NCI-H2196 (cell line): ENCODE measurements at regions not wholly inside any gene's neighbourhood (a gene's known extent, or its start where the extent isn't known, plus 50 kb on each side); places are given as distances from the start of the nearest gene placed in this dataset.
"Not testable (repeated sequence)": the region's sequence is repeated elsewhere in the genome, so short reads cannot be mapped to it uniquely, and the experiment has no call there.

Experiments used
- DNase-seq: peaks from one replicate; lab custom pipeline; 2025; ENCODE audit not compliant: unreplicated experiment; lab: John Stamatoyannopoulos, UW

- DNase-seq = not testable (repeated sequence)
These were observed 437.2 kb downstream of the ARL4A start for GRCh38 chr7:13124629-13125028.

- no peak for DNase-seq
These were observed 438.9 kb downstream of the ARL4A start for GRCh38 chr7:13126347-13126746.

- no peak for DNase-seq
These were observed 442.9 kb downstream of the ARL4A start for GRCh38 chr7:13130321-13130720.

DNA sequence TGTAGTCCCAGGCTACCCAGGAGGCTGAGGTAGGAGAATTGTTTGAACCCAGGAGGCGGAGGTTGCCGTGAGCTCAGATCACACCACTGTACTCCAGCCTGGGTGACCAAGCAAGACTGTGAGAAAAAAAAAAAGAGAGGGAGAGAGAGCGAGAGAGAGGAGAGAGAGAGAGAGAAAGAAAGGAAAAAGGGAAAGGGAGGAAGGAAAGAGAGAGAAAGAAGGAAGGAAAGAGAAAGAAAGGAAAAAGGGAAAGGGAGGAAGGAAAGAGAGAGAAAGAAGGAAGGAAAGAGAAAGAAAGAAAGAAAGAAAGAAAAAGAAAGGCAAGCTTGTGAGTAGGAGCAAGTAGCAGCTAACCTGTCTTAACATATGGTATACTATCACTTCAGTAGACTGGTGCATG is 443.5 kb downstream of the ARL4A start:
- not testable (repeated sequence) for DNase-seq

- no peak for DNase-seq
These were observed 444.9 kb downstream of the ARL4A start for GRCh38 chr7:13132314-13132713.

GRCh38 chr7:13136345-13136744 is 448.9 kb downstream of the ARL4A start:
- not testable (repeated sequence) for DNase-seq

- DNase-seq = no peak
These were observed 452.0 kb downstream of the ARL4A start for GRCh38 chr7:13139436-13139835.

DNA sequence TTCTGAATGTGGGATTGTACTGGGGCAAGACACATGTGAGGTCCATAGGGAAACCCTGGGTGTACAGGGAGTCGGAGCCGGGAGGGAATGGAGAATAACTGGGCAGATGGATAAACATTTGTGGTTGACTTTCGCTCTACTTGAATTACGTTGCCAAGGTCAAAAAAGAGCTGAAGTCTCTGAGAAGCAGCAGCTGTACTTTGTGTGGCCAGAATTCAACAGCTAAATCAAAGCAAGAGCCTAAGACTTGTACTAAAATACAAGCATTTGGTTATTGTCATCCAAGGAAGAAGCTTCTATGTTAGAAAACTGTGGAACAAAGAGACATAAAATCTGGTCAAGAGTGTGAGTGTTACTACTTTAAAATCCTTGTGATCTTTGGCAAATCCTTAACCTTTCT is 457.2 kb downstream of the ARL4A start:
- DNase-seq = no peak

GRCh38 chr7:13148548-13148947 is 461.1 kb downstream of the ARL4A start:
- DNase-seq = no peak

DNA sequence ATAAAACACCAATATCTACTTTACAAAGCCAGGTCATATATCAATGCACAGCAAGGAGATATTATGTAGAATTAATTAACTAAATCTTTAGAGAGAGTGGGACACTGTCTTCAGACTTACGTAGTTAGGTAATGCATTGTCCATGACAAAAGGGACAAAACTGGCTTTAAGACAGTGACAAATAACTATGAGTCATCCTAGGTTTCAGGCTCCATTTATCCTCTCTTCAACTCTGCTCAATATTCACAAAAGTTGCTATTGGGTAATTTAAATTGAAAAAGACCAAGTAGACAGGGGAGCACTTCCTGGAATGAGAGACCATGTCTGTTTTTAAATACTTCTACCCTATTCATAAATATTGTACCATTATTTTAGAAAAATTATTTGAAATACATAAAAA is 464.5 kb downstream of the ARL4A start:
- no peak for DNase-seq

DNA sequence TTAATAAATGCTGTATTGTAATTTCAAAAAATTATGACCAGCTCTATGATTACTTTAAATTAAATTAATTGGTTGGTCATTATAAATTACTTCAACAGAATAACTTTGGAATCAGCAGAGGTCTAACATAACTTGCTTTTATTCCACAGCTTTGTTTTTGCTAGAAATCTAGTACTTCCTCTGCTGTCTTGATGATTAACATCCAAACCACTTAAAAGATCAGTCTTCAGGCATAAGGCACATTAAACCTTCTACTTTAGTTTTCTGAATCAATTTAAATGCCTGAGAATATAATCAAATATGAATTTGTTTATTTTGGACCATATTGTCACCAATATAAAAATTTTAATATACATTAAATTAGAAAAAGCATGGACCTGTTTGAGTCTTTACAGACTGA is 465.3 kb downstream of the ARL4A start:
- DNase-seq = no peak

DNA sequence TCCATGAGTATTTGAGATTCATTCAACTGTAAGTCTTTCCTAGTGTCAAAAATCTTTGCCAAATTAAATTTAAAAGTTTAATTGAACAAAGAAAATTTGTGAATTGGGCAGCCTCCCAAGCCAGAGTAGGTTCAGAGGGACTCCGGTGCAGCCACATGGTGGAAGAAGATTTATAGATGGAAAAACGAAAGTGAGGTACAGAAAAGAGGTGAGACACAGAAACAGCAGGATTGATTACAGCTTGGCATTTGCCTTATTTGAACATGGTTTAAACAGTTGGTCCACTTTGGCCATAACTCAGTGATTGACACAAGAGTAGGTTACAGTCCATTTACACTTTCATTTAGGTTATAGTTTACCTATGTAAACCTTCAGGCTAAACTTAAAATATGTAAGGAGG is 465.8 kb downstream of the ARL4A start:
- no peak for DNase-seq

DNA sequence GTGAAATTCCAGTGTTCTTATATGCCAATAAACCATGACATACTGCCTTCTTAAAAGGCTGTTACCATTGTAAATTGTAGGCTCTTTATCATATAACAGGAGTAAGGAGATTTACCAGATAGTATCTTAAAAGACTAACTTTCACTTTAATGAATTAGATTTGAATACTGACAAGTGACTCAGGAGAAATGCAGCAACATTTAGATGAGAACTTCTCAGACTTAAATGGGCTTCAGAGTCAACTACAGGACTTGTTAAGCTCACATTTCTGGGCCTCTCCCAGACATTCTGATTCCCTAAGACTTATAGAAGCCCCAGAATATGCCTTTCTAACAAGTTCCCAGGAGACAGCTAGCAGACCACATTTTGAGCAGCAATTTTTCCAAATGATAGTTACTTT is 466.3 kb downstream of the ARL4A start:
- no peak for DNase-seq

GRCh38 chr7:13155188-13155587 is 467.8 kb downstream of the ARL4A start:
- peak; percentile 3 for DNase-seq

DNA sequence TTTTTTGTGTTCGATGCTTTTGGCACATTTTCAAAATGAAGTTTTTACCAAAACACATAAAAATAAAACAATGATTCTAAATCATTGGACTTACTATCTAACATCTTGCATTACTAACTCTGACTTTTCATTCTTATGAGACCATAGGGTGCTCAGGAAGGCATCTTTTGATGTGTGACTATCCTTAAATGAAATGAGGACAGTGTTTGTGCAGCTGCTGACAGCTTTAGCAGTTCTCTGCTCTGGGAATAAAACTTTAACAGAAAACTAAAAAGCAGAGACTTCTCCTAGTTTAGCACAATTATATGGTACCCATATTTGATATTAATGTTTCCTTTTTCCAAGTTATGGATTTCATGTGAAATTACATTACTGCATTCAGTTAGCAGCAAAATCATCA is 471.6 kb downstream of the ARL4A start:
- no peak for DNase-seq

DNA sequence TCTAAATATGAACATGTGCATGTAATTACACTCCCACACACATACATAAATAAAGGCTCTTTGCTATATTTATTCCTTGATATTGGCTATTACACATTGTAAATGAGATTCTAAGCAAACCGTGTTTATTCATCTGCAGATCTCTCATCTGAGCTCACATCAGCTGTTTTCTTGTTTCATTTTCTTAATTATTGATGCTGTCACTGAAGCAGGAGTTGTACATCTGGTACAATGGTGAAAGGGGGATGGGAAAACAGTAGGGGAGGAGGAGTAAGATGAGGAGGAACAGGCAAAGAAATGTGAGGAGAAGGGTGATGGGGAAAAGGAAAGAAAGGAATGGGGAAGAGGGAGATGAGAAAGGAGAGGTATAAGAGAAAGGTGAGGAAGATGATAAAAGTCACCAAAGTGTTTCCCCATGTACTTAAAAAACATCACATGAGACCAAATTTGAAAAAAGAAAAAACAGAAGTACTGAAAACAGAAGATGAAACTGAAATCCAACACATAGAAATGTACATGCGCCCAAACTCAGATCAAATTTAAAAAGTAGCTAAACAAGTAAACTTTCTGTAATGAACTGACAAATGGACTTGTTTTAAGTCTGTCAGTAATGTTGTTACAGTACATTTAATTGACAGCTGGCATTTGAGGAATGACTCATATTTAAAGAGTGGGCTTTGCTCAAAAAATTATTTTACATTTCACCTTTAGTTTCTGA is 472.2 kb downstream of the ARL4A start:
- no peak for DNase-seq

- DNase-seq = no peak
These were observed 473.7 kb downstream of the ARL4A start for GRCh38 chr7:13161125-13161524.

- no peak for DNase-seq
These were observed 478.4 kb downstream of the ARL4A start for GRCh38 chr7:13165854-13166253.

- no peak for DNase-seq
These were observed 479.4 kb downstream of the ARL4A start for GRCh38 chr7:13166801-13167200.

DNA sequence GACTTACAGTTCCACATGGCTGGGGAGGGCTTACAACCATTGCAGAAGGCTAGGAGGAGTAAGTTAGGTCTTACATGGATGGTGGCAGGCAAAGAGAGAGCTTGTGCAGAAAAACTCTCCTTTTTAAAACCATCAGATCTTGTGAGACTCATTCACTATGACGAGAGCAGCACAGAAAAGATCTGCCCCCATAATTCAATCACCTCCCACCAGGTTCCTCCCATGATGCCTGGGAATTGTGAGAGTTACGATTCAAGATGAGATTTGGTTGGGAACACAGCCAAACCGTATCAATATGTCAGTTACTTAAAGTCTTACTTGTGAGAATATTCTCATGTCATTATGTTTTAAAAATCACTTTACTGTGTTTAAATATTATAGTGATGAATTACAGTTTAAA is 481.9 kb downstream of the ARL4A start:
- DNase-seq = no peak

GRCh38 chr7:13174991-13175390 is 487.6 kb downstream of the ARL4A start:
- no peak for DNase-seq

- DNase-seq = no peak
These were observed 491.7 kb downstream of the ARL4A start for GRCh38 chr7:13179011-13179582.
